ENCODE measurements at regions not wholly inside any gene's neighbourhood (a gene's known extent, or its start where the extent isn't known, plus 50 kb on each side); places are given as distances from the start of the nearest gene placed in this dataset.

DNA sequence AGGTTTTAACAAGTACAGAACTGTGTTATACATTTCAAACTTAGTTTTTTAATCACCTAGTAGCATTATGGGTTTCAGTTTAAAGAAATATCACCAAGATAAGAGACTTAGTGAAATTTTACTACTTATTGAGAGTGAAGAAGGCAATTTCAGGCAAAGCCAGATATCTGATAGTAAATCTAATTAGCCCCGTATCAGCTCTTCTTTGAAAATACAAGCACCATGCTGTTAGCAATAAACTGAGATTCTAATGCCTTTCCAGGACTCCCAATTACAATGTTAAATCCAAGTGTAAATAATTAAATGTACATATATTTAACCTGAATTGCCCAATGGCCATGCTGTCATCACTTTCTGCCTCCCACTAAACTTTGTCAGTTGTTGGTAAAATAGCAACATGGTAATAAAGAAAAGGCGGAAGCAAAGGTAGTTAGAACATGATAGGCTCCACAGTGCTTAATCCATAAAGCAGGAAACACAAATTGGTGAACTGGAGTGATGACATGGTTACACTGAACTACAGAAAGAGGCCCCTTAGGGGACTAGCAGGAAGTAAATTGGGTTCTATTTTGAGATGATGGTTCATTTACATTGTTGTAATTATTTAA is 646.1 kb downstream of the C12orf50 start:
- TF ChIP-seq, protein P1, sequence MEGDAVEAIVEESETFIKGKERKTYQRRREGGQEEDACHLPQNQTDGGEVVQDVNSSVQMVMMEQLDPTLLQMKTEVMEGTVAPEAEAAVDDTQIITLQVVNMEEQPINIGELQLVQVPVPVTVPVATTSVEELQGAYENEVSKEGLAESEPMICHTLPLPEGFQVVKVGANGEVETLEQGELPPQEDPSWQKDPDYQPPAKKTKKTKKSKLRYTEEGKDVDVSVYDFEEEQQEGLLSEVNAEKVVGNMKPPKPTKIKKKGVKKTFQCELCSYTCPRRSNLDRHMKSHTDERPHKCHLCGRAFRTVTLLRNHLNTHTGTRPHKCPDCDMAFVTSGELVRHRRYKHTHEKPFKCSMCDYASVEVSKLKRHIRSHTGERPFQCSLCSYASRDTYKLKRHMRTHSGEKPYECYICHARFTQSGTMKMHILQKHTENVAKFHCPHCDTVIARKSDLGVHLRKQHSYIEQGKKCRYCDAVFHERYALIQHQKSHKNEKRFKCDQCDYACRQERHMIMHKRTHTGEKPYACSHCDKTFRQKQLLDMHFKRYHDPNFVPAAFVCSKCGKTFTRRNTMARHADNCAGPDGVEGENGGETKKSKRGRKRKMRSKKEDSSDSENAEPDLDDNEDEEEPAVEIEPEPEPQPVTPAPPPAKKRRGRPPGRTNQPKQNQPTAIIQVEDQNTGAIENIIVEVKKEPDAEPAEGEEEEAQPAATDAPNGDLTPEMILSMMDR (IDR thresholded peaks at IDR 0.05): no peak
- no peaks in the 10 kb centered on the region for H3K9me3 ChIP-seq
- no peaks in the 10 kb centered on the region for H3K27me3 ChIP-seq
- H3K36me3 ChIP-seq: no peaks in the 10 kb centered on the region
- H3K4me3 ChIP-seq (ENCODE audit: low read depth in 1 of 2, low read length in 1 of 2): no peak overlapping the region
- H3K4me1 ChIP-seq (ENCODE audit: control insufficient read depth in 1 of 2, insufficient read depth in 1 of 2, low read depth in 1 of 2, low read length in 1 of 2): no peaks in the 10 kb centered on the region
- H3K27ac ChIP-seq: no peak overlapping the region

DNA sequence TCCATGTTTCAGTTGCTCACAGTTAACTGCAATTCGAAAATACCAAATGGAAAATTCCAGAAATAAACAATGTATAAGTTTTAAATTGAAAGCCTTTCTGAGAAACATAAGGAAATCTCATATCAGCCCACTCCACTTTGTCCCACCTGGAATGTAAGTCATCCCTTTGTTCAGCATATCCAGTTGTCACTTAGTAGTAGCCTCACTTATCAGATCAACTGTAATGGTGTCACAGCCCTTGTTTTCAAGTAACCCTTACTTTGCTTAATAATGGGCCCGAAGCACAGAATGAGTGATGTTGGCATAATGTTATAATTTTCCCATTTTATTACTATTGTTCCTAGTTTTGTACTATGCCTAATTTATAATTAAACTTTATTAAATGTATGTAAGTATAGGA is 646.8 kb downstream of the C12orf50 start:
- no peaks in the 10 kb centered on the region for H3K27me3 ChIP-seq
- H3K4me1 ChIP-seq (ENCODE audit: control insufficient read depth in 1 of 2, insufficient read depth in 1 of 2, low read depth in 1 of 2, low read length in 1 of 2): no peaks in the 10 kb centered on the region
- H3K36me3 ChIP-seq: no peaks in the 10 kb centered on the region
- H3K4me3 ChIP-seq (ENCODE audit: low read depth in 1 of 2, low read length in 1 of 2): no peak overlapping the region
- H3K9me3 ChIP-seq: no peaks in the 10 kb centered on the region
- TF ChIP-seq, protein P1 (IDR thresholded peaks at IDR 0.05): no peak
- H3K27ac ChIP-seq: no peak overlapping the region

DNA sequence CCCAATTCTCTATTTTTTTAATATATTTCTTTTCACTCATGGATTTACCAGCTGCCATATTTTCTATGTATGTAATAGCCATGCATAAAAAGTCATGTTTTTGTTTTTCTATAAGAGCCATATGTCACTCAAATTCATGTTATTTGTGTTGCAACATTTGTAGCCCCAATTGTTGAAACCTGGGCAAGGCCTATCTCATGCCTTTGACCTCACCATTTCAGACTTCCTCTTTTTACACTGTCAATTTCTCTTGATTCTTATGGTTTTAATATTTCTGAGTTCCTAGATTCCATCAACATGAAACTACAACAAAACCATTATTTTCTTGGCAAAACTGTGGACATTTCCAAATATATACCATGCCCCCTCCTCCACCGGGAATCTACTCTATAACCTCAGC is 647.5 kb downstream of the C12orf50 start:
- no peak overlapping the region for H3K4me3 ChIP-seq (ENCODE audit: low read depth in 1 of 2, low read length in 1 of 2)
- H3K9me3 ChIP-seq: no peaks in the 10 kb centered on the region
- TF ChIP-seq, protein P1 (IDR thresholded peaks at IDR 0.05): no peak
- no peak overlapping the region for H3K27ac ChIP-seq
- H3K36me3 ChIP-seq: no peaks in the 10 kb centered on the region
- H3K27me3 ChIP-seq: no peaks in the 10 kb centered on the region
- H3K4me1 ChIP-seq (ENCODE audit: control insufficient read depth in 1 of 2, insufficient read depth in 1 of 2, low read depth in 1 of 2, low read length in 1 of 2): no peaks in the 10 kb centered on the region

DNA sequence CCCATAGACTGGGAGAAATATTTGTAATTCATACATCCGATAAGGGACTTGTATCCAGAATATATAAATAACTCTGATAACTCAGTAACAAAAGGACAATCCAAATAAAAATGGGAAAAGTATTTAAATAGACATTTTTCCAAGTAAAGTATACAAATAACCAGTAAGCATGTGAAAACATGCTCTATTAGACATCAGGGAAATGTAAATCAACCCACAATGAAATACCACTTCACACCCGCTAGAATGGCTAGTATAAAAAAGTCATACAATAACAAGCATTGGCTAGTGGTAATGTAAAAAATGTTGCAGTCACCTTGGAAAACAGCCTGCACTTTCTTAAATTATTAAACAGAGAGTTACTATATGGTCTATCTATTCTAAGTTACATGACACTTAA is 650.7 kb downstream of the C12orf50 start:
- no peaks in the 10 kb centered on the region for H3K36me3 ChIP-seq
- H3K4me3 ChIP-seq (ENCODE audit: low read depth in 1 of 2, low read length in 1 of 2): no peak overlapping the region
- no peaks in the 10 kb centered on the region for H3K9me3 ChIP-seq
- H3K27ac ChIP-seq: no peak overlapping the region
- no peaks in the 10 kb centered on the region for H3K27me3 ChIP-seq
- H3K4me1 ChIP-seq (ENCODE audit: control insufficient read depth in 1 of 2, insufficient read depth in 1 of 2, low read depth in 1 of 2, low read length in 1 of 2): no peaks in the 10 kb centered on the region
- TF ChIP-seq, protein P1 (IDR thresholded peaks at IDR 0.05): no peak

DNA sequence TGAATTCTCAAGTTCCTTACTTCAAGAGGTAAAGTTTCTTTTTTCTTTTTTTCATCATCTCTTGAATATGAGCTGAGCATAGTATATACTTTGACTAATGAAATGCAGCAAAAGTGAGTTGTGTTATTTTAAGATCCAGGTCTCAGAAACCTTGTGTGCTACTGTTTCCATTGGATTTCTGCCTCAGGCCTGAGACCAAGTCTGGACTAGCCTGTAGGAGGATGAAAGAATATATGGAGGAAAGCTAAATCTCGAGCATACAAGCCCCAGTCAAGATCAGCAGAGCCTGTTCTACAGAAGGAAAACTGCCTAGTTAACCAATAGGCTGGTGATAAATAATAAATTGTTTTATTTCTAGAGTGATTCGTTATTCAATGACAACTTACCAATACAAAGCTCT is 652.5 kb downstream of the C12orf50 start:
- H3K4me1 ChIP-seq (ENCODE audit: control insufficient read depth in 1 of 2, insufficient read depth in 1 of 2, low read depth in 1 of 2, low read length in 1 of 2): no peaks in the 10 kb centered on the region
- H3K4me3 ChIP-seq (ENCODE audit: low read depth in 1 of 2, low read length in 1 of 2): no peak overlapping the region
- no peaks in the 10 kb centered on the region for H3K9me3 ChIP-seq
- no peak overlapping the region for H3K27ac ChIP-seq
- TF ChIP-seq, protein P1 (IDR thresholded peaks at IDR 0.05): no peak
- H3K27me3 ChIP-seq: no peaks in the 10 kb centered on the region
- no peaks in the 10 kb centered on the region for H3K36me3 ChIP-seq

DNA sequence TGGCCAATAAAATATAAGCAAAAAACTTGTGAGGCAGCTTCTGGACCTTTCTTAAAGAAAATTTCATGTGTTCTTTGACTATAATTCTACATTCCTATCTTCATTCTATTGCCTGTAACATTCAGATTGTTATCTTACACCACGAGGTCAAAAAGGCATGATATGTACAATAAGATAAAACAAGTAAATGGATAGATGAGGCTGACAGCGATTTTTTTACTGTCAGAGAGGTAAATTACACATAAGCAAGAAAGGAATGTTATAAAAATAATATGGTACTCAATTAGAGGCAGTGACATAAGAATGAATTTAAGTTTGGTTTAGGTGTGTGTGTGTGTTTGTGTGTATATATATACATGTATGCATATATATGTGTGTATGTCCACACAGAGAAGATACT is 660.0 kb downstream of the C12orf50 start:
- H3K36me3 ChIP-seq: no peaks in the 10 kb centered on the region
- no peaks in the 10 kb centered on the region for H3K27me3 ChIP-seq
- no peaks in the 10 kb centered on the region for H3K4me1 ChIP-seq (ENCODE audit: control insufficient read depth in 1 of 2, insufficient read depth in 1 of 2, low read depth in 1 of 2, low read length in 1 of 2)
- no peak overlapping the region for H3K4me3 ChIP-seq (ENCODE audit: low read depth in 1 of 2, low read length in 1 of 2)
- TF ChIP-seq, protein P1 (IDR thresholded peaks at IDR 0.05): no peak
- no peaks in the 10 kb centered on the region for H3K9me3 ChIP-seq
- no peak overlapping the region for H3K27ac ChIP-seq
